Activated T-cell treated with anti-CD3 and anti-CD28 coated beads, Interleukin-2, amount 50 U/mL, for 4 hours (primary cell): ENCODE measurements at regions not wholly inside any gene's neighbourhood (a gene's known extent, or its start where the extent isn't known, plus 50 kb on each side); places are given as distances from the start of the nearest gene placed in this dataset.
"Not testable (repeated sequence)": the region's sequence is repeated elsewhere in the genome, so short reads cannot be mapped to it uniquely, and the experiment has no call there.

Source experiments
- ATAC-seq, 2 donors: fragments of 200-7000 bp; cut with Tn5 transposase; one replicate each; pipeline ENCODE4 v1.10.0; 2021
- DNase-seq: peaks from one replicate; pipeline ENCODE4 v3.0.0-alpha.2; 2020
- H3K27me3 Mint-ChIP-seq: one replicate; pipeline ENCODE4 v1.8.0; 2021; ENCODE audit warnings: low read depth, mixed read lengths
- H3K36me3 Mint-ChIP-seq: one replicate; pipeline ENCODE4 v1.8.0; 2022; ENCODE audit warnings: mixed read lengths; ENCODE audit not compliant: insufficient read depth
- H3K4me1 Mint-ChIP-seq: one replicate; pipeline ENCODE4 v1.8.0; 2021; ENCODE audit warnings: low read depth, mixed read lengths
- H3K4me3 Mint-ChIP-seq: one replicate; pipeline ENCODE4 v1.8.0; 2021; ENCODE audit warnings: mild to moderate bottlenecking, moderate library complexity, mixed read lengths
- H3K9me3 Mint-ChIP-seq: one replicate; pipeline ENCODE4 v1.8.0; 2021; ENCODE audit warnings: mixed read lengths

GRCh38 chr3:152644478-152644877 is 190.5 kb upstream of the P2RY1 start:
- DNase-seq (no peak), ATAC-seq (no peak)
- peaks cover 2% of the 10 kb centered on the region for H3K27me3 Mint-ChIP-seq
- no peaks in the 10 kb centered on the region for H3K36me3 Mint-ChIP-seq
- no peak overlapping the region for H3K4me3 Mint-ChIP-seq
- H3K9me3 Mint-ChIP-seq, result no peaks in the 10 kb centered on the region
- no peaks in the 10 kb centered on the region for H3K4me1 Mint-ChIP-seq

DNA sequence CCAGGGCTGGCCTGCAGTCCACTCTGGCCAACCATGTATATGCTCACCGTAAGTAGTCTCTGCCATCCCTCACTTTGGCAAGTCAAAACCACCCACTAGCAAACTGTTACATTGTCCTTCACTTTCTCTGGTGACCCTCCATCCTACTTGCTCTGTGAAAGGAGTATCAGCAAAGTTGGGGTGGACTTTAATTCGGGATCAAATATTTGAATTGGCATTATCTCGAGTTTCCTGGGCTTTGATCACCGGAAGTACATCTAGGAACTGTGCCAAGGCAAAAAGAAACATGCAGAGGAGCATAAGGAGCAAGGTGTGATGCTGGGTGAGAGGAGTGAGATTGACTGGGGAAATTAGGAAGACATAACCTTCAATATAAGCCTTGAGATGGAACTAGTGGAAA is 188.9 kb upstream of the P2RY1 start:
- Mint-ChIP-seq H3K27me3 (peaks cover 2% of the 10 kb centered on the region), H3K4me3 (no peak overlapping the region), H3K36me3 (no peaks in the 10 kb centered on the region), H3K4me1 (no peaks in the 10 kb centered on the region), H3K9me3 (no peaks in the 10 kb centered on the region)
- DNase-seq, result no peak
- no peak for ATAC-seq

DNA sequence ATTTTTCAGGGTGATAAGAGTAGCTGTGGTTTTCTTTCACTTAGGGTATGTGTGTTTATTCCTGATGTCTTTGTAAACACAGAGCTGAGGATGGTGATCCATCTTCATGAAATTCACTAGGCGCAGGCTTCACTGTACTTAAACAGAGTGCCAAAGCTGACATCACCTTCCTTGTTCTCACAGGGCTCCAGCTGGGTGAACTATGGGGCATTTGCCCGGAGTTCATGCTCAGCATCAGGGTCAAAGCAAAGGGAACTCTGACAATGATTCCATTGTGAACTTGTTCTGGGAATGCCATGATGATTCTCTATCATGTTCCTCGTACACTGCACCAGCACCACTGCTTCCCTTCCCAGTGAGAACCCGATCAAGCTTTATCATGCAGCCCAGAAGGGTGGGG is 184.8 kb upstream of the P2RY1 start:
- Mint-ChIP-seq H3K4me1 (no peaks in the 10 kb centered on the region), H3K4me3 (no peak overlapping the region), H3K36me3 (no peaks in the 10 kb centered on the region), H3K9me3 (no peaks in the 10 kb centered on the region), H3K27me3 (peaks cover 7% of the 10 kb centered on the region)
- ATAC-seq (no peak), DNase-seq (no peak)

GRCh38 chr3:152650923-152651322 is 184.0 kb upstream of the P2RY1 start:
- H3K4me1 Mint-ChIP-seq, H3K27me3 Mint-ChIP-seq, ATAC-seq, DNase-seq, H3K36me3 Mint-ChIP-seq, H3K4me3 Mint-ChIP-seq, H3K9me3 Mint-ChIP-seq: not testable (repeated sequence)

- Mint-ChIP-seq H3K27me3 (peaks cover 6% of the 10 kb centered on the region), H3K36me3 (no peaks in the 10 kb centered on the region), H3K4me3 (no peak overlapping the region), H3K9me3 (peaks cover 7% of the 10 kb centered on the region), H3K4me1 (no peaks in the 10 kb centered on the region)
- DNase-seq (no peak), ATAC-seq (no peak)
Observed at GRCh38 chr3:152656214-152656971, 178.5 kb upstream of the P2RY1 start.

DNA sequence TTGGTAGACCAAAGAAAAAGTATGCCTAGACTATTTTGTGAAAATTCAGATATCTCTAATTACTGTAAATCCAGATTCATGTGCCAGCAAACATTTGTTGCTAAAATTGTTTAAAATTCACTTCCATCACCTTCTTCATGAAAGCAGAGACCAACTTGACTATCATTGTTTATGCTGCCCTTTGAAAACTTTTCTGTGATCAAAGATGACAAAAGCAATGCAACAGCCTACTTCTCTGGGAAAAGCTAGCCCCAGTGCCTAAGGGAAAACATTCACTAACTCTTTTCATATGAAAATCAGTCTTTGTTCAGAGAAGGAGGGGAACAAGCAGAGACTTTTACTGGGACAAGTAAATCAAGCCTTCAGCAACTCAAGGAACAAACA is 178.0 kb upstream of the P2RY1 start:
- Mint-ChIP-seq H3K4me3 (no peak overlapping the region), H3K36me3 (no peaks in the 10 kb centered on the region), H3K4me1 (no peaks in the 10 kb centered on the region), H3K9me3 (peaks cover 11% of the 10 kb centered on the region), H3K27me3 (peaks cover 6% of the 10 kb centered on the region)
- DNase-seq (no peak), ATAC-seq (no peak)

- ATAC-seq, result no peak
Observed at GRCh38 chr3:152658977-152659720, 175.8 kb upstream of the P2RY1 start.

GRCh38 chr3:152662157-152662556 is 172.8 kb upstream of the P2RY1 start:
- no peak for ATAC-seq
- Mint-ChIP-seq H3K4me1 (no peaks in the 10 kb centered on the region), H3K36me3 (no peaks in the 10 kb centered on the region), H3K9me3 (peaks cover 15% of the 10 kb centered on the region), H3K27me3 (no peaks in the 10 kb centered on the region), H3K4me3 (no peak overlapping the region)
- no peak for DNase-seq

More at GRCh38 chr3:152658977-152659720, 175.8 kb upstream of the P2RY1 start:
- Mint-ChIP-seq H3K9me3 (peaks cover 15% of the 10 kb centered on the region), H3K36me3 (no peaks in the 10 kb centered on the region), H3K27me3 (peaks cover 2% of the 10 kb centered on the region), H3K4me1 (no peaks in the 10 kb centered on the region), H3K4me3 (no peak overlapping the region)
- DNase-seq, result no peak

DNA sequence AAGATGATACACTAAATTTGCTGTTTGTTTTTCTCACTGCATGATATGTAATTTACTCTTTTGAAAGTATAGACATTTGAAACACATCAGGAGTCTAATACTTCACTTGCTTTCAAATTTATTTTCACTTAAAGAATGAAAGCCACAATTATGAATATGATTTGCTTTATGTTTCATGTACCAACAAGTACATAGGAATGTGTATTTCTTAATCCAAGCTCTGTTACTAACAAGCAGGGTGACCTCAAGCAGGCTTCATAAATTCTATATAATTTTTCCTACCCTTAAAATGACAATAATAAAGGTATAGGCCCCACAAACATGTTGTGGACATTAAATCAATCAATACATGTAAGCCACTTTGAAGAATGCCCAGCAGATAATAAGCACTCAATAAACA is 170.2 kb upstream of the P2RY1 start:
- ATAC-seq, result no peak

GRCh38 chr3:152667267-152667666 is 167.7 kb upstream of the P2RY1 start:
- Mint-ChIP-seq H3K4me1 (no peaks in the 10 kb centered on the region), H3K27me3 (peaks cover 6% of the 10 kb centered on the region), H3K9me3 (peaks cover 2% of the 10 kb centered on the region), H3K4me3 (no peak overlapping the region), H3K36me3 (no peaks in the 10 kb centered on the region)
- no peak for DNase-seq
- no peak for ATAC-seq

More for the DNA sequence above, 170.2 kb upstream of the P2RY1 start:
- no peak for DNase-seq
- no peak overlapping the region for H3K4me3 Mint-ChIP-seq
- H3K4me1 Mint-ChIP-seq, result no peaks in the 10 kb centered on the region
- H3K9me3 Mint-ChIP-seq, result peaks cover 15% of the 10 kb centered on the region
- H3K36me3 Mint-ChIP-seq, result no peaks in the 10 kb centered on the region
- H3K27me3 Mint-ChIP-seq, result peaks cover 2% of the 10 kb centered on the region

DNA sequence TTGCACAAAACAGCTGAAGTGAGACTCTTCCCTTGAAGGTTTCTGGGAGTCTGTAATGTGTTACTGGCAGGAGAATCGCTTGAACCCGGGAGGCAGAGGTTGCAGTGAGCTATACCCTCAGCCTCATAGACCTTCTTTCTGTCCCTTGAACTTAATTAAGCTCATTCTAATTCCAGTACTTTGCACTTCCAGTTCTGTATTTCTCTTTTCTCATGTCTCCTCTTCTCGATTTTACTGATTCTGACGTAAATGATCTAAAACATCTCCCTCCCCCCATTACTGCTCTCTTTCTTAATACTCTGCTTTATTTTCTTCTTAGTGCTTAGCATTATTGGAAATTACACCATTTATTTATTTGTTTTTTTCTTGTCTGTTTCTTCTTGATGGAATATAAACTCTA is 165.4 kb upstream of the P2RY1 start:
- no peak overlapping the region for H3K4me3 Mint-ChIP-seq
- peaks cover 6% of the 10 kb centered on the region for H3K27me3 Mint-ChIP-seq
- H3K9me3 Mint-ChIP-seq, result no peaks in the 10 kb centered on the region
- DNase-seq (no peak), ATAC-seq (no peak)
- no peaks in the 10 kb centered on the region for H3K4me1 Mint-ChIP-seq
- no peaks in the 10 kb centered on the region for H3K36me3 Mint-ChIP-seq

DNA sequence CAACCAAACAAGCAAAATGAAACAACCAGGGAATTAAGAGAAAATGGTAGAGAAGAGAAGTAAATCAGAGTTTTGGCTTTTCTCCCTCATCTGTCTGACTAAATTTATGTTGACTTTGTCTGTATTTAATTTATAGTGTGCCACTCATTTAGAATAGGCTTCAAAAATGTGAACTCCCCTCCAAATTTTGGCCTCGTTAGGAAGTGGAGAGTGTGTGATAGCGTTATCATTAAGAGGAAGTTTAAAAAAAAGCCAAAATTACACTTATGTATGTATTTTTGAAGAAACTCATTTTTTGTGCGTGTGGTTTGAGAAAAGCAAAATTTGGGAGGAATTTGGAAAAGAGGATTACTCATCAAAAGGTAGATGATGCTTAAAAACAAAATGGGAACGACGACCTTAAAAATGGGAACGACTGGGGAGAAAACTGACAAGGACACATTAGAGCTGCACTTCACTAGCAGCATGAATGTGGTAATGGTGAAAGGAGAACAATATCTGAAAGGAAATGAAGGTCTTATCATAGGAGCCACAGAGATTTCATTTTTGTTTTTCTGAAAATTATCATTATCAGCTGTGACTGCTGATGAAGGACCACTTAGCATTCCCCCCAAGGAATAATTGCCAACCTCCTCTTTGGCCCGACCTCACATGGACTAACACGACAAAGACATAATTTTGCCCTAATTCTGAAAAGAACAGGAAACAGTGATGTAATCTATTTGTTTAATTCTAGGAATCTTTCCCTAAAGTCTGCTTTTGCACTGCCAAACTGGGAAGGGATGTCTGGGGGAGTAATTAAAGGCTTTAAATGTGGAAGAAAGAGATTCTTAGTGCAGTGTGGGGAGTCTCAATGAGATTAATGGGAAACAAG is 163.2 kb upstream of the P2RY1 start:
- no peak for ATAC-seq
- DNase-seq, result no peak
- no peak overlapping the region for H3K4me3 Mint-ChIP-seq
- no peaks in the 10 kb centered on the region for H3K36me3 Mint-ChIP-seq
- no peaks in the 10 kb centered on the region for H3K4me1 Mint-ChIP-seq
- no peaks in the 10 kb centered on the region for H3K9me3 Mint-ChIP-seq
- H3K27me3 Mint-ChIP-seq, result peaks cover 6% of the 10 kb centered on the region

GRCh38 chr3:152672320-152672649 is 162.6 kb upstream of the P2RY1 start:
- H3K27me3 Mint-ChIP-seq, result peaks cover 6% of the 10 kb centered on the region
- no peaks in the 10 kb centered on the region for H3K4me1 Mint-ChIP-seq
- H3K36me3 Mint-ChIP-seq, result no peaks in the 10 kb centered on the region
- DNase-seq (no peak), ATAC-seq (no peak)
- no peaks in the 10 kb centered on the region for H3K9me3 Mint-ChIP-seq
- no peak overlapping the region for H3K4me3 Mint-ChIP-seq

DNA sequence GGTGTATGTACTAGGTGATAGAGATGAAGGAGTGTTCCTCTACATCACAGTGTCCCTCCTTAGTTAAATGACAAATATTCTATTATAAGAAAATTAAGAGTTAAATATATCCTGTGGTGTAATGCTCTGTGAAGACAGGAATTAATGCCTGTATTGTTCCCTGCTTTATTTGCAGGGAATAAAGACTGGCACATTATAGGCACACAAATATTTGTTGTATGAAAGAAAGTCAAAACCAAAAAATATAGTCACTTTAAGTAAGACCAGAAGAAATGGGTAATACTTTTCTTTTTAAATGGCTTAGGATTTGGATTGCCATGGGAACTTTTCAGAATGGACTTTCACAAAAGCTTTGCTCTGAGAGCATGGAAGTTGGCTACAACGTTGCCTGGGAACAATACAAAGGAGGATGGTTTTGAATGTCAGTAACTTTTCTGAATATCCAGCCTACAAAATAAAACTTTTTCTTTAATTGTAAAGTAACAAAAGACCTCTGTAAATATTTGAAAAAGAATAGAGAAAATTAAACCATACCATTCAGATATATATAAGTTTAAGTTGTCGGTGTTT is 158.0 kb upstream of the P2RY1 start:
- no peak for ATAC-seq

More for the DNA sequence above, 158.0 kb upstream of the P2RY1 start:
- no peak for DNase-seq
- Mint-ChIP-seq H3K36me3 (no peaks in the 10 kb centered on the region), H3K9me3 (no peaks in the 10 kb centered on the region), H3K4me3 (no peak overlapping the region), H3K27me3 (peaks cover 3% of the 10 kb centered on the region), H3K4me1 (no peaks in the 10 kb centered on the region)
